ENCODE measurements at regions not wholly inside any gene's neighbourhood (a gene's known extent, or its start where the extent isn't known, plus 50 kb on each side); places are given as distances from the start of the nearest gene placed in this dataset.

GRCh38 chr16:65534121-65534528 lies 412.3 kb upstream of the CDH11 start:
- Histone ChIP-seq H3K9me2 (ENCODE audit: insufficient read depth, low read length) (no peaks in the 10 kb centered on the region), H4K20me1 (ENCODE audit: insufficient read depth, low read length) (no peaks in the 10 kb centered on the region), H3K4me3 (ENCODE audit: low read depth, low read length, poor library complexity, severe bottlenecking) (no peak overlapping the region), H3K9me3 (ENCODE audit: low read length) (no peaks in the 10 kb centered on the region), H3K27ac (ENCODE audit: low read depth, low read length, poor library complexity, severe bottlenecking) (no peak overlapping the region), H3K4me2 (ENCODE audit: low read length) (no peak overlapping the region), H2AFZ (ENCODE audit: low read length) (no peak overlapping the region), H3K79me2 (ENCODE audit: insufficient read depth, low read depth, low read length) (no peaks in the 10 kb centered on the region), H3K36me3 (ENCODE audit: insufficient read depth, low read length) (no peaks in the 10 kb centered on the region), H3K4me1 (ENCODE audit: insufficient read depth, low read length, poor library complexity, severe bottlenecking) (no peaks in the 10 kb centered on the region)
- DNase-seq (ENCODE audit: low spot score) = no peak
- CTCF ChIA-PET (ENCODE audit: unreplicated experiment) = no interaction called here
- POLR2A ChIA-PET = interaction anchor here (0.6 kb wide), 1 partner anchor 114 kb away, joined by 3 read pairs; no protein-coding TSS in a partner anchor
- BruUV-seq (replicated peaks) = no TSS peak
- TF ChIP-seq EZH2phosphoT487 (IDR thresholded peaks at IDR 0.05; ENCODE audit: borderline replicate concordance, low read depth, low read length) = no peak
- TF ChIP-seq, protein P1, sequence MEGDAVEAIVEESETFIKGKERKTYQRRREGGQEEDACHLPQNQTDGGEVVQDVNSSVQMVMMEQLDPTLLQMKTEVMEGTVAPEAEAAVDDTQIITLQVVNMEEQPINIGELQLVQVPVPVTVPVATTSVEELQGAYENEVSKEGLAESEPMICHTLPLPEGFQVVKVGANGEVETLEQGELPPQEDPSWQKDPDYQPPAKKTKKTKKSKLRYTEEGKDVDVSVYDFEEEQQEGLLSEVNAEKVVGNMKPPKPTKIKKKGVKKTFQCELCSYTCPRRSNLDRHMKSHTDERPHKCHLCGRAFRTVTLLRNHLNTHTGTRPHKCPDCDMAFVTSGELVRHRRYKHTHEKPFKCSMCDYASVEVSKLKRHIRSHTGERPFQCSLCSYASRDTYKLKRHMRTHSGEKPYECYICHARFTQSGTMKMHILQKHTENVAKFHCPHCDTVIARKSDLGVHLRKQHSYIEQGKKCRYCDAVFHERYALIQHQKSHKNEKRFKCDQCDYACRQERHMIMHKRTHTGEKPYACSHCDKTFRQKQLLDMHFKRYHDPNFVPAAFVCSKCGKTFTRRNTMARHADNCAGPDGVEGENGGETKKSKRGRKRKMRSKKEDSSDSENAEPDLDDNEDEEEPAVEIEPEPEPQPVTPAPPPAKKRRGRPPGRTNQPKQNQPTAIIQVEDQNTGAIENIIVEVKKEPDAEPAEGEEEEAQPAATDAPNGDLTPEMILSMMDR (conservative IDR thresholded peaks at IDR 0.05; ENCODE audit: low read length) = no peak
- intact Hi-C loops (cut with micrococcal nuclease; ENCODE audit: unreplicated experiment) = no loop called here

DNA sequence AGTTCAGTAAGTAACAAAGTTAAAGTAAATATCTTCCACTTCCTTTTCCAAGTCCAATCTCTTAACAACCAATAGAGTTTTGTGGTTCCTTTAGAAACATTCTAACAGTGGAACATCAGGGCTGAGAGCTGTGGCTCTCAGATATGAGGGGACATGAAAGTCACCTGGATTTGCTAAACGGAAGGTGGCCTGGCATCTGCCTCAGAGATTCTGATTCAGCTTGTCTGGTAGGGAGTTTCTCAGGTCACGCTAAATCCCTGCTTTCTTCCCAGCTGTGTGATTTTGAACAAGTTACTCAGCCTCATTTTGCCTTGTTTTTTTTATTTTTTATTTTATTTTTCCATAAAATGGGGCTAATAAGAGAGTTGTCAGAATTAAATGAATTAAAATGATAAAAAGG lies 411.0 kb upstream of the CDH11 start:
- ChIA-PET CTCF (ENCODE audit: unreplicated experiment) (no interaction called here), POLR2A (interaction anchor here (0.6 to 1.0 kb wide), 2 partner anchors 13 to 56 kb away, joined by 3 read pairs; no protein-coding TSS in a partner anchor)
- H3K79me2 ChIP-seq (ENCODE audit: insufficient read depth, low read depth, low read length) = no peaks in the 10 kb centered on the region
- no peaks in the 10 kb centered on the region for H3K4me1 ChIP-seq (ENCODE audit: insufficient read depth, low read length, poor library complexity, severe bottlenecking)
- no TSS peak for BruUV-seq (replicated peaks)
- no peaks in the 10 kb centered on the region for H3K9me3 ChIP-seq (ENCODE audit: low read length)
- no peaks in the 10 kb centered on the region for H3K9me2 ChIP-seq (ENCODE audit: insufficient read depth, low read length)
- intact Hi-C loops (cut with micrococcal nuclease; ENCODE audit: unreplicated experiment) = no loop called here
- H4K20me1 ChIP-seq (ENCODE audit: insufficient read depth, low read length) = no peaks in the 10 kb centered on the region
- no peak for DNase-seq (ENCODE audit: low spot score)
- TF ChIP-seq EZH2phosphoT487 (IDR thresholded peaks at IDR 0.05; ENCODE audit: borderline replicate concordance, low read depth, low read length) = no peak
- TF ChIP-seq, protein P1 (conservative IDR thresholded peaks at IDR 0.05; ENCODE audit: low read length) = no peak
- no peaks in the 10 kb centered on the region for H3K36me3 ChIP-seq (ENCODE audit: insufficient read depth, low read length)
- H3K4me2 ChIP-seq (ENCODE audit: low read length) = no peak overlapping the region
- H3K27ac ChIP-seq (ENCODE audit: low read depth, low read length, poor library complexity, severe bottlenecking) = no peak overlapping the region
- H3K4me3 ChIP-seq (ENCODE audit: low read depth, low read length, poor library complexity, severe bottlenecking) = no peak overlapping the region
- H2AFZ ChIP-seq (ENCODE audit: low read length) = no peak overlapping the region

GRCh38 chr16:65532258-65532657 lies 410.4 kb upstream of the CDH11 start:
- ChIA-PET CTCF (ENCODE audit: unreplicated experiment) (no interaction called here), POLR2A (interaction anchor here (0.6 to 1.0 kb wide), 2 partner anchors 13 to 57 kb away, joined by 3 read pairs; no protein-coding TSS in a partner anchor)
- intact Hi-C loops (cut with micrococcal nuclease; ENCODE audit: unreplicated experiment) = no loop called here
- no peak overlapping the region for H3K27ac ChIP-seq (ENCODE audit: low read depth, low read length, poor library complexity, severe bottlenecking)
- H4K20me1 ChIP-seq (ENCODE audit: insufficient read depth, low read length) = no peaks in the 10 kb centered on the region
- DNase-seq (ENCODE audit: low spot score) = no peak
- no peaks in the 10 kb centered on the region for H3K36me3 ChIP-seq (ENCODE audit: insufficient read depth, low read length)
- TF ChIP-seq, protein P1 (conservative IDR thresholded peaks at IDR 0.05; ENCODE audit: low read length) = no peak
- no peak for TF ChIP-seq EZH2phosphoT487 (IDR thresholded peaks at IDR 0.05; ENCODE audit: borderline replicate concordance, low read depth, low read length)
- no peak overlapping the region for H2AFZ ChIP-seq (ENCODE audit: low read length)
- H3K79me2 ChIP-seq (ENCODE audit: insufficient read depth, low read depth, low read length) = no peaks in the 10 kb centered on the region
- H3K4me2 ChIP-seq (ENCODE audit: low read length) = no peak overlapping the region
- no peaks in the 10 kb centered on the region for H3K9me3 ChIP-seq (ENCODE audit: low read length)
- BruUV-seq (replicated peaks) = no TSS peak
- H3K4me1 ChIP-seq (ENCODE audit: insufficient read depth, low read length, poor library complexity, severe bottlenecking) = no peaks in the 10 kb centered on the region
- H3K4me3 ChIP-seq (ENCODE audit: low read depth, low read length, poor library complexity, severe bottlenecking) = no peak overlapping the region
- no peaks in the 10 kb centered on the region for H3K9me2 ChIP-seq (ENCODE audit: insufficient read depth, low read length)
